Activated B cell treated with CpG ODN at 0.5 μM for 24 hours (primary cell): ENCODE measurements at regions not wholly inside any gene's neighbourhood (a gene's known extent, or its start where the extent isn't known, plus 50 kb on each side); places are given as distances from the start of the nearest gene placed in this dataset.

Experiments
- ATAC-seq: fragments of 200-7000 bp; cut with Tn5 transposase; one replicate; pipeline ENCODE4 v1.10.0; 2021; ENCODE audit warnings: low read depth, mild to moderate bottlenecking, moderate library complexity
- CTCF ChIA-PET: fragments of 350-600 bp; sonication (Branson Sonifier 250); formaldehyde crosslinking; loops from one replicate; lab custom pipeline; 2021; ENCODE audit warnings: antibody characterized with exemption; lab: Charles Lee
- POLR2A ChIA-PET: fragments of 350-600 bp; sonication (Branson Sonifier 250); formaldehyde crosslinking; loops from one replicate; lab custom pipeline; 2021; ENCODE audit warnings: antibody characterized with exemption; lab: Charles Lee
- DNase-seq: peaks from one replicate; pipeline ENCODE4 v3.0.0; 2022
- H3K27ac Mint-ChIP-seq: one replicate; pipeline ENCODE4 v1.8.0; 2020; ENCODE audit warnings: mixed read lengths
- H3K27me3 Mint-ChIP-seq: one replicate; pipeline ENCODE4 v1.8.0; 2021; ENCODE audit warnings: mixed read lengths
- H3K36me3 Mint-ChIP-seq: one replicate; pipeline ENCODE4 v1.8.0; 2021; ENCODE audit warnings: low read depth, mixed read lengths
- H3K4me1 Mint-ChIP-seq: one replicate; pipeline ENCODE4 v1.8.0; 2021; ENCODE audit warnings: mixed read lengths
- H3K4me3 Mint-ChIP-seq: one replicate; pipeline ENCODE4 v1.8.0; 2020; ENCODE audit warnings: mild to moderate bottlenecking, mixed read lengths
- H3K9me3 Mint-ChIP-seq: one replicate; pipeline ENCODE4 v1.8.0; 2020; ENCODE audit warnings: mixed read lengths
- CTCF ChIP-seq: fragments of 200-600 bp; IDR thresholded peaks from one replicate; pipeline ENCODE4 v1.8.0; 2022; ENCODE audit warnings: antibody characterized with exemption, mild to moderate bottlenecking
- intact Hi-C: fragments of 100-400 bp; cut with micrococcal nuclease; formaldehyde crosslinking; loops from one replicate; pipeline ENCODE4 v1.15.1; 2024

- TF ChIP-seq CTCF = no peak
- Mint-ChIP-seq H3K4me3 (no peak overlapping the region), H3K36me3 (no peaks in the 10 kb centered on the region)
These were observed 1907.8 kb upstream of the PCDH20 start for GRCh38 chr13:63323441-63323840.

DNA sequence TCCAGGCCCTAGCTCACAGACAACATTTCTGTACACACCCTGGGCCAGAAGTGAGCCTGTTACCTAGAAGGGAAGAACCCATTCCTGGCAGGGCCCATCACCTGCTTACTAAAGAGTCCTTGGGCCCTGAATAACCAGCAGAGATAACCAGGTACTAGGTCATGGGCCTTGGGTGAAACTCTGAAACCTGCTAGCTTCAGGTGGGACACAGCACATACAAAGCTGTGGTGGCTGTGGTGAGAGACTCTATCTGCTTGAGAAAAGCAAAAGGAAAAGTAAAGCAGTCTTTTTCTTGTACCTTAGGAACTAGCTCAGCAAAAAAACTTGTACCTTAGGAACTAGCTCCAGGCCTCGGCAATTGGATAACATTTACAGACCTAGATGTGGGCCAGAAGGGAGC lies 1895.9 kb upstream of the PCDH20 start:
- H3K4me1 Mint-ChIP-seq = no peaks in the 10 kb centered on the region
- CTCF ChIA-PET = no interaction called here
- intact Hi-C loops = no loop called here
- ATAC-seq (no peak), DNase-seq (no peak)
- no peaks in the 10 kb centered on the region for H3K9me3 Mint-ChIP-seq
- TF ChIP-seq CTCF = no peak
- no peak overlapping the region for H3K27ac Mint-ChIP-seq
- no peak overlapping the region for H3K4me3 Mint-ChIP-seq
- POLR2A ChIA-PET = no interaction called here
- H3K36me3 Mint-ChIP-seq = no peaks in the 10 kb centered on the region
- no peaks in the 10 kb centered on the region for H3K27me3 Mint-ChIP-seq

More at GRCh38 chr13:63323441-63323840, 1907.8 kb upstream of the PCDH20 start:
- H3K9me3 Mint-ChIP-seq = peaks cover 8% of the 10 kb centered on the region
- intact Hi-C loops = no loop called here
- H3K27ac Mint-ChIP-seq = no peak overlapping the region
- ChIA-PET CTCF (no interaction called here), POLR2A (no interaction called here)
- DNase-seq (no peak), ATAC-seq (no peak)
- no peaks in the 10 kb centered on the region for H3K27me3 Mint-ChIP-seq
- H3K4me1 Mint-ChIP-seq = no peaks in the 10 kb centered on the region

DNA sequence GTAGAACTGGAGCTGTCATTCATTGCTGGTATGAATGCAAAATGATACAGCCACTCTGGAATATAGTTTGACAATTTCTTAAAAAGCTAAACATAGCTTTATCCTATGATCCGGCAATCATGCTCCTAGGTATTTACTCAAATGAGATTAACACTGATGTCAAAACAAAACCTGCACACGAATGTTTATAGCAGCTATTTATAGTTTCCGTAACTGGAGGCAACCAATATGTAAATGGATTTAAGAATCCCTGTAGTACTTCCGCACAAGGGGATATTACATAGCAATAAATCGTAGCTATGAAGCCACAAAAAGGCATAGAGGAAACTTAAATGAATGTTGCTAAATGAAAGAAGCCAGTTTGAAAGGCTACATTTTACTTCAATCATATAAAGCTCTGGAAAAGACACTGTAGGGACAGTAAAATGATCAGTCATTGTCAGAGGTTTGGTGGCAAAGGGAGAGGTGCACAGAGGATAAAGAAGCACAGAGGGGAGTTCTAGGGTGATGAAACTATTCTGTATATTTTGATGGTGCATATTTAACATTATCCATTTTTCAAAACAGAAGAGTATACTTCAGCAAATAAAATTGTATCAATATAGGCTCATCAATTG lies 1893.0 kb upstream of the PCDH20 start:
- Mint-ChIP-seq H3K27me3 (no peaks in the 10 kb centered on the region), H3K4me3 (no peak overlapping the region), H3K36me3 (no peaks in the 10 kb centered on the region), H3K9me3 (peaks cover 3% of the 10 kb centered on the region), H3K4me1 (no peaks in the 10 kb centered on the region), H3K27ac (no peak overlapping the region)
- no peak for TF ChIP-seq CTCF
- no peak for ATAC-seq
- intact Hi-C loops = no loop called here
- ChIA-PET CTCF (no interaction called here), POLR2A (no interaction called here)
- no peak for DNase-seq

DNA sequence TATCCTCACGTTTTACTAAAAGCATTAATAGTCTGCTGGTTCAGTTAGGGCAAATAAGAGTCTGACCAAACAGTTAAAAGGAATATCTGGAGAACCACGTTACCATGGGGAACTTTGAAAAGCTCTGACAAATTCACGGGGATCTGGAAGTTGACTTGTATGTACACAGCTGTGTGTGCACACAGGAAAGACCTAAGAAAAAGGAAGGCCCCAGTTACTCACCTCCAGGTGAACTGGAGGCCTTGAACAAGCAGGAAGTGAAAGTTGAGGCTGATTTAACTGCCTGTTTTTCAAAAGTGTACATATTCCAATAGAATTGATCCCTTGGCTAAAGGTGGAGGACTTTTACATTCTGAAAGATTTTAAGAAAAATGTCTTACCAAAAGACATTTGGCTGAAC lies 1891.6 kb upstream of the PCDH20 start:
- Mint-ChIP-seq H3K9me3 (peaks cover 3% of the 10 kb centered on the region), H3K36me3 (no peaks in the 10 kb centered on the region), H3K27ac (no peak overlapping the region), H3K4me1 (no peaks in the 10 kb centered on the region), H3K27me3 (no peaks in the 10 kb centered on the region), H3K4me3 (no peak overlapping the region)
- ATAC-seq (no peak), DNase-seq (no peak)
- ChIA-PET CTCF (no interaction called here), POLR2A (no interaction called here)
- intact Hi-C loops = no loop called here
- TF ChIP-seq CTCF = no peak

- Mint-ChIP-seq H3K27me3 (no peaks in the 10 kb centered on the region), H3K36me3 (no peaks in the 10 kb centered on the region), H3K4me3 (no peak overlapping the region), H3K27ac (no peak overlapping the region), H3K4me1 (no peaks in the 10 kb centered on the region), H3K9me3 (peaks cover 3% of the 10 kb centered on the region)
- intact Hi-C loops = no loop called here
- no peak for DNase-seq
- TF ChIP-seq CTCF = no peak
- ChIA-PET POLR2A (no interaction called here), CTCF (no interaction called here)
- ATAC-seq = no peak
These were observed 1890.0 kb upstream of the PCDH20 start for GRCh38 chr13:63305641-63306133.
